Activated B cell treated with CpG ODN at 0.5 μM for 24 hours (primary cell): ENCODE measurements at regions not wholly inside any gene's neighbourhood (a gene's known extent, or its start where the extent isn't known, plus 50 kb on each side); places are given as distances from the start of the nearest gene placed in this dataset.

Source experiments
- ATAC-seq: fragments of 200-7000 bp; cut with Tn5 transposase; one replicate; pipeline ENCODE4 v1.10.0; 2021; ENCODE audit warnings: low read depth, mild to moderate bottlenecking, moderate library complexity
- CTCF ChIA-PET: fragments of 350-600 bp; sonication (Branson Sonifier 250); formaldehyde crosslinking; loops from one replicate; lab custom pipeline; 2021; ENCODE audit warnings: antibody characterized with exemption; lab: Charles Lee
- POLR2A ChIA-PET: fragments of 350-600 bp; sonication (Branson Sonifier 250); formaldehyde crosslinking; loops from one replicate; lab custom pipeline; 2021; ENCODE audit warnings: antibody characterized with exemption; lab: Charles Lee
- DNase-seq: peaks from one replicate; pipeline ENCODE4 v3.0.0; 2022
- H3K27ac Mint-ChIP-seq: one replicate; pipeline ENCODE4 v1.8.0; 2020; ENCODE audit warnings: mixed read lengths
- H3K27me3 Mint-ChIP-seq: one replicate; pipeline ENCODE4 v1.8.0; 2021; ENCODE audit warnings: mixed read lengths
- H3K36me3 Mint-ChIP-seq: one replicate; pipeline ENCODE4 v1.8.0; 2021; ENCODE audit warnings: low read depth, mixed read lengths
- H3K4me1 Mint-ChIP-seq: one replicate; pipeline ENCODE4 v1.8.0; 2021; ENCODE audit warnings: mixed read lengths
- H3K4me3 Mint-ChIP-seq: one replicate; pipeline ENCODE4 v1.8.0; 2020; ENCODE audit warnings: mild to moderate bottlenecking, mixed read lengths
- H3K9me3 Mint-ChIP-seq: one replicate; pipeline ENCODE4 v1.8.0; 2020; ENCODE audit warnings: mixed read lengths
- intact Hi-C: fragments of 100-400 bp; cut with micrococcal nuclease; formaldehyde crosslinking; loops from one replicate; pipeline ENCODE4 v1.15.1; 2024
- TF ChIP-seq, protein P1 (sequence below): fragments of 200-600 bp; IDR thresholded peaks from one replicate; pipeline ENCODE4 v1.8.0; 2022; ENCODE audit warnings: antibody characterized with exemption, mild to moderate bottlenecking

DNA sequence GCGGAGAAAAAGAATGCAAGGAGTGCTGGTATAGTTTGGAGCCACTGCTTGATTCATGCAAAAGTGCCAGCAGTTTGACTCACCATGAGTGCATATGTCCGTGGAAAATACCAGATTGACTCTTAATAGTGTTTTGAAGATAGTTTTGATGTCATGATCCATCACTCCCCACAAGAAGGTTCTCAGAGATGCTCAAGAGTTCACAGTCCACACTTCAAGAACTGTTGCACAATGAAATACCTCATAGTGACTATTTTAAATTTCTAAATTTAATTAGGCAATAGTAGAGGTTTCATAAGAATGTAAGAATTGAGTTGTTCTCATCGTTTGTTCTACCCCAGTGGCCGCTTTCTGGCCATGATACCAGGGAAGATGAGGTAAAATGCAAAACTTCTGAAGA, 286.6 kb upstream of the RGS6 start:
- intact Hi-C loops = no loop called here
- H3K27ac Mint-ChIP-seq = no peak overlapping the region

DNA sequence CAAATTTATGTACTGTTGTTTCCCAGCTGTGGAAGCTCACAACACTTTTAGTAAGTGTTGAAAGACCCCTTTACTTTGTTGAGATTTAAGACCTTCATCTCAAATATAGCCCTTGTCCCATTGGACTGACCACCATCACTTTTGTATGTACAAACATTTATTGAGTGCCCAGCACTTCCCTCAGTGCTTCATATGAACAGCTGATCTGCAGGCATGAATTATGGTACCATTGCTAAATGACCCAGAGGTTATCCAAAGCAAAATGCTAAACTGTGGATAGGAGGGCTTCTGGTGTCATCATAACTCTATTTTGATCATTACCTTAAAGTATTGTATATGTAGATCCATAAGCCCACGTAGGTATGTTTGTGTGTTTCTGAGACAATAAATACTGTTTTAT, 285.7 kb upstream of the RGS6 start:
- no peaks in the 10 kb centered on the region for H3K4me1 Mint-ChIP-seq
- TF ChIP-seq, protein P1, sequence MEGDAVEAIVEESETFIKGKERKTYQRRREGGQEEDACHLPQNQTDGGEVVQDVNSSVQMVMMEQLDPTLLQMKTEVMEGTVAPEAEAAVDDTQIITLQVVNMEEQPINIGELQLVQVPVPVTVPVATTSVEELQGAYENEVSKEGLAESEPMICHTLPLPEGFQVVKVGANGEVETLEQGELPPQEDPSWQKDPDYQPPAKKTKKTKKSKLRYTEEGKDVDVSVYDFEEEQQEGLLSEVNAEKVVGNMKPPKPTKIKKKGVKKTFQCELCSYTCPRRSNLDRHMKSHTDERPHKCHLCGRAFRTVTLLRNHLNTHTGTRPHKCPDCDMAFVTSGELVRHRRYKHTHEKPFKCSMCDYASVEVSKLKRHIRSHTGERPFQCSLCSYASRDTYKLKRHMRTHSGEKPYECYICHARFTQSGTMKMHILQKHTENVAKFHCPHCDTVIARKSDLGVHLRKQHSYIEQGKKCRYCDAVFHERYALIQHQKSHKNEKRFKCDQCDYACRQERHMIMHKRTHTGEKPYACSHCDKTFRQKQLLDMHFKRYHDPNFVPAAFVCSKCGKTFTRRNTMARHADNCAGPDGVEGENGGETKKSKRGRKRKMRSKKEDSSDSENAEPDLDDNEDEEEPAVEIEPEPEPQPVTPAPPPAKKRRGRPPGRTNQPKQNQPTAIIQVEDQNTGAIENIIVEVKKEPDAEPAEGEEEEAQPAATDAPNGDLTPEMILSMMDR = no peak
- DNase-seq (no peak), ATAC-seq (no peak)
- H3K27me3 Mint-ChIP-seq = no peaks in the 10 kb centered on the region
- no peak overlapping the region for H3K27ac Mint-ChIP-seq
- no peak overlapping the region for H3K4me3 Mint-ChIP-seq
- ChIA-PET CTCF (no interaction called here), POLR2A (no interaction called here)
- H3K36me3 Mint-ChIP-seq = peaks cover 74% of the 10 kb centered on the region
- intact Hi-C loops = no loop called here
- peaks cover 13% of the 10 kb centered on the region for H3K9me3 Mint-ChIP-seq

More for the DNA sequence above, 286.6 kb upstream of the RGS6 start:
- ChIA-PET POLR2A (no interaction called here), CTCF (no interaction called here)
- no peak overlapping the region for H3K4me3 Mint-ChIP-seq
- TF ChIP-seq, protein P1 = no peak
- peaks cover 70% of the 10 kb centered on the region for H3K36me3 Mint-ChIP-seq
- no peaks in the 10 kb centered on the region for H3K27me3 Mint-ChIP-seq
- ATAC-seq (no peak), DNase-seq (no peak)
- H3K4me1 Mint-ChIP-seq = no peaks in the 10 kb centered on the region
- peaks cover 11% of the 10 kb centered on the region for H3K9me3 Mint-ChIP-seq

DNA sequence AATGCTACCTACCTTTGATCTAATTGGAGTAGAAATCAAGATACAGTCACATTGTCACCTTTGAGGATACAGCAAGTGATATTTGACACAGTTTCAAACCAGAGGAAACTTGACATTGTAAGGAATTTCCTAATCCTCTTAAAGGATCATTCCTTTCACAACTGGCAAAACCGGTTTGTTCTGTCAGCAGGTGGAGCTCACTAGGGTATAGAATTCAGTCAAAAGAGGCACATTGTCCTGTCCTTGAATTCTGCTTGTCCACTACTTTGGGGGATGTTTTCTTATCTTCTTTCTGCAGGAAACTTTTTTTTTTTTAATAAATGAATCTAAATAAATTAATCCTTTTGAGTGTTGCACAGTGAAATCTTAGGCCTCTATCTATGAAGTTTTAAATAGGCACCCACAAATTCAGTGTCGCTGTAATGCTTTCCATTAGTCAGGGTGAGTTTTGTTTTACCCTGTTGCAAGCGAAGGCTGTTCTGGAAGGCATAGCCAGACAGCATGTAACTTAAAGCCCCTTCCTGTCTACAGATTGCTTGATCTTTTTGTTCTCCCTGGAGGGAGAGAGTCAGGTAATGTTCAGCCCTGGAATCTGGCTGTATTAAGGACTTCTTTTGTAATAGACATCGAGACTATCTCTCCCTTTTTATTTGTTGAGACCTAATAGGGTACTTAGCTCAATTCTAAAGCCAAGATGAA, 285.0 kb upstream of the RGS6 start:
- no peaks in the 10 kb centered on the region for H3K4me1 Mint-ChIP-seq
- peaks cover 75% of the 10 kb centered on the region for H3K36me3 Mint-ChIP-seq
- ChIA-PET POLR2A (no interaction called here), CTCF (no interaction called here)
- TF ChIP-seq, protein P1 = no peak
- ATAC-seq (no peak), DNase-seq (no peak)
- intact Hi-C loops = no loop called here
- H3K4me3 Mint-ChIP-seq = no peak overlapping the region
- no peaks in the 10 kb centered on the region for H3K27me3 Mint-ChIP-seq
- no peak overlapping the region for H3K27ac Mint-ChIP-seq
- peaks cover 14% of the 10 kb centered on the region for H3K9me3 Mint-ChIP-seq

DNA sequence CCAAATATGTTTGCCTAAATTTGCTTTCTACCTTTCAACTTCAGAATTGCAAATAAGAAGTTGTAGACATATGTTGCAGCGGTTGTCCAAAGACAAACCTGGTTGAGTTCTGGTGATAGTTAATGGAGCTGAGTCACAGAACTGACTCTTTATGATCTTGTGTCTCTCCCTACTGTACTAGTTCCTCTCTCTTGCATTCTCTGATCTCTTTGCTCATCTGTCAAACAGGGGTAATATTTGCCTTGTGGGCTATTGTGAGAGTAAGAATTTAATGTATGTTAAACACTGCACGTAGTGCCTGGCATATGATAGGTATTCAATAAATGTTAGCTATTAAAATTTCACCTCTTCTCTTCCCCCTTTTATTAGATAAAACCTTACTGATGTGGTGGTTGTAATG, 283.5 kb upstream of the RGS6 start:
- no peak for DNase-seq
- ATAC-seq = no peak
- peaks cover 16% of the 10 kb centered on the region for H3K9me3 Mint-ChIP-seq
- H3K27ac Mint-ChIP-seq = no peak overlapping the region
- POLR2A ChIA-PET = interaction anchor here (0.7 kb wide), 3 partner anchors 11 to 328 kb away, joined by 3 to 4 read pairs (median 3); no protein-coding TSS in a partner anchor
- H3K27me3 Mint-ChIP-seq = no peaks in the 10 kb centered on the region
- CTCF ChIA-PET = interaction anchor here (0.7 kb wide), 1 partner anchor 26 kb away, joined by 3 read pairs; no protein-coding TSS in a partner anchor
- H3K4me1 Mint-ChIP-seq = no peaks in the 10 kb centered on the region
- H3K4me3 Mint-ChIP-seq = no peak overlapping the region
- intact Hi-C loops = no loop called here
- TF ChIP-seq, protein P1 = no peak
- H3K36me3 Mint-ChIP-seq = peaks cover 76% of the 10 kb centered on the region

DNA sequence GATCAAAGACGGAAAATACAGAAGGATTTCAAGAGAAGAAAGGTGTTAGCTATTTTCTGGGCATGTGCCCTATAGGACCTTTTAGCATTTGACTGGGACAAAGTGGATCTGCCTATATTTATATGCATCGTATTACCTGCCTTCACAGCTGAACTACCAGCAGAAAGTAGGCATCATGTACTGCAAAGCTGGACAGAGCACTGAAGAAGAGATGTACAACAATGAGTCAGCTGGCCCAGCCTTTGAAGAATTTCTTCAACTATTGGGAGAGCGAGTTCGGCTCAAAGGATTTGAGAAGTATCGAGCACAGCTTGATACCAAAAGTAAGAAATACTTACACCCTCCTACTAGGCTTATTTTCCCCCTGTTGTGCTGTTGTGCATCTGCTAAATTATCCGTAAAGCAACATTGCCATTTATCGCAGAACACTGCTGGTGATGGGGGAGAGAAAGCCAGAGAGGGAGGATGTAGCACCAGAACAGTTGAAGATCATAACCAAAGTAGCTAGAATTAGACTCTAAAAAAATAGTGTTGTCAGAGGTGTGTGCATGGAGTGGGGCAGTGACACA, 282.0 kb upstream of the RGS6 start:
- peaks cover 83% of the 10 kb centered on the region for H3K36me3 Mint-ChIP-seq
- ChIA-PET POLR2A (interaction anchor here (0.7 kb wide), 1 partner anchor 68 kb away, joined by 3 read pairs; no protein-coding TSS in a partner anchor), CTCF (no interaction called here)
- ATAC-seq = no peak
- intact Hi-C loops = no loop called here
- no peaks in the 10 kb centered on the region for H3K27me3 Mint-ChIP-seq
- no peak overlapping the region for H3K4me3 Mint-ChIP-seq
- no peak overlapping the region for H3K27ac Mint-ChIP-seq
- H3K9me3 Mint-ChIP-seq = peaks cover 16% of the 10 kb centered on the region
- TF ChIP-seq, protein P1 = no peak
- H3K4me1 Mint-ChIP-seq = no peaks in the 10 kb centered on the region
- DNase-seq = no peak
